ENCODE measurements at regions not wholly inside any gene's neighbourhood (a gene's known extent, or its start where the extent isn't known, plus 50 kb on each side); places are given as distances from the start of the nearest gene placed in this dataset.

DNA sequence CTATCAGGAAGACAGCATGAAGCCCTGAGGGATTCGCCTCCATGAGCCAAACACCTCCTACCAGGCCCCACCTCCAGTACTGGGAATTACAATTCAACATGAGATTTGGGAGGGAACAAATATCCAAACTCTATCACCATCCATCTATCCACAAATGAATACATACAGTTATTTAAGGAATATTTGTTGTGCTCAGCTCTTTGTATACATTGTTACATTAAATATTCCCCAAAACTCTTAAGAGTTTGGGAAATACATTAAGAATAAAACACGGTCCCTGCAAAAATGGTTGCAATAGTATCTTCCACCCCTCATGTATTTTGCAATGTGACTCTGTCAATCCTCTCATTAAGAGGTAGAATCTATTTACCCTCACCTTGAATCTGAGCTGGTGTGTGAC, 109.8 kb upstream of the PLXNC1 start:
- DNase-seq (ENCODE audit: low read depth), result no peak
- TF ChIP-seq, protein P1, sequence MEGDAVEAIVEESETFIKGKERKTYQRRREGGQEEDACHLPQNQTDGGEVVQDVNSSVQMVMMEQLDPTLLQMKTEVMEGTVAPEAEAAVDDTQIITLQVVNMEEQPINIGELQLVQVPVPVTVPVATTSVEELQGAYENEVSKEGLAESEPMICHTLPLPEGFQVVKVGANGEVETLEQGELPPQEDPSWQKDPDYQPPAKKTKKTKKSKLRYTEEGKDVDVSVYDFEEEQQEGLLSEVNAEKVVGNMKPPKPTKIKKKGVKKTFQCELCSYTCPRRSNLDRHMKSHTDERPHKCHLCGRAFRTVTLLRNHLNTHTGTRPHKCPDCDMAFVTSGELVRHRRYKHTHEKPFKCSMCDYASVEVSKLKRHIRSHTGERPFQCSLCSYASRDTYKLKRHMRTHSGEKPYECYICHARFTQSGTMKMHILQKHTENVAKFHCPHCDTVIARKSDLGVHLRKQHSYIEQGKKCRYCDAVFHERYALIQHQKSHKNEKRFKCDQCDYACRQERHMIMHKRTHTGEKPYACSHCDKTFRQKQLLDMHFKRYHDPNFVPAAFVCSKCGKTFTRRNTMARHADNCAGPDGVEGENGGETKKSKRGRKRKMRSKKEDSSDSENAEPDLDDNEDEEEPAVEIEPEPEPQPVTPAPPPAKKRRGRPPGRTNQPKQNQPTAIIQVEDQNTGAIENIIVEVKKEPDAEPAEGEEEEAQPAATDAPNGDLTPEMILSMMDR (IDR thresholded peaks at IDR 0.05; ENCODE audit: low read depth, low read length, missing control alignments), result no peak
- no peak overlapping the region for H3K4me3 ChIP-seq (ENCODE audit: low read depth, low read length)

- no peak overlapping the region for H3K4me3 ChIP-seq (ENCODE audit: low read depth, low read length)
- TF ChIP-seq, protein P1 (IDR thresholded peaks at IDR 0.05; ENCODE audit: low read depth, low read length, missing control alignments), result no peak
Observed at GRCh38 chr12:94039199-94039840, 109.1 kb upstream of the PLXNC1 start.

GRCh38 chr12:94039914-94040313, 108.5 kb upstream of the PLXNC1 start:
- DNase-seq (ENCODE audit: low read depth), result no peak
- H3K4me3 ChIP-seq (ENCODE audit: low read depth, low read length), result no peak overlapping the region
- TF ChIP-seq, protein P1 (IDR thresholded peaks at IDR 0.05; ENCODE audit: low read depth, low read length, missing control alignments), result no peak

More at GRCh38 chr12:94039199-94039840, 109.1 kb upstream of the PLXNC1 start:
- no peak for DNase-seq (ENCODE audit: low read depth)

- TF ChIP-seq, protein P1 (IDR thresholded peaks at IDR 0.05; ENCODE audit: low read depth, low read length, missing control alignments), result no peak
- no peak for DNase-seq (ENCODE audit: low read depth)
- H3K4me3 ChIP-seq (ENCODE audit: low read depth, low read length), result no peak overlapping the region
Observed at GRCh38 chr12:94041850-94042249, 106.5 kb upstream of the PLXNC1 start.

DNA sequence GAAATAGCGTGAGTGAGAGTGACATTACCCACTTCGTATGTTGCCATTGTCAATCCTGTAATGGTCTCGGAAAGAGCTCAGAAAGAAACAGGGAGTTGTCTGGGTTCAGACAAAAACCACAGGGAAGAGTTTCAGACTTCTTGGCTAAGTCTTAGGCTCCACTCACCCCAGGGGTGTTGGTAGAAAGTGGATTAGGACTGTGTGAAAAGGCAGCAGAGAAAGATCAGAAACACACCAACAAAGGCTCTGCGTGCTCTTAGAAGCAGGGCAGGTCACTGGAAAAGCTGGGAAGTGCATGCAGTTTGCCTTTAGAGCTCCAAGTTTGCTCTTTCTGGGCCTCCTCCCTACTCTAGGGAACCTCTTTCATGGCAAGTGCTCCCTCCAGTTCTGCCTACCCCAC, 106.1 kb upstream of the PLXNC1 start:
- TF ChIP-seq, protein P1 (IDR thresholded peaks at IDR 0.05; ENCODE audit: low read depth, low read length, missing control alignments), result no peak
- DNase-seq (ENCODE audit: low read depth), result no peak

GRCh38 chr12:94046626-94047410, 101.6 kb upstream of the PLXNC1 start:
- no peak for DNase-seq (ENCODE audit: low read depth)
- H3K4me3 ChIP-seq (ENCODE audit: low read depth, low read length), result no peak overlapping the region
- TF ChIP-seq, protein P1 (IDR thresholded peaks at IDR 0.05; ENCODE audit: low read depth, low read length, missing control alignments), result no peak

More for the DNA sequence above, 106.1 kb upstream of the PLXNC1 start:
- no peak overlapping the region for H3K4me3 ChIP-seq (ENCODE audit: low read depth, low read length)

All from GM12864 (cell line).